ENCODE measurements at regions not wholly inside any gene's neighbourhood (a gene's known extent, or its start where the extent isn't known, plus 50 kb on each side); places are given as distances from the start of the nearest gene placed in this dataset.
A peak's percentile ranks its signal among the peaks of the same experiment; 100 is the strongest.

DNA sequence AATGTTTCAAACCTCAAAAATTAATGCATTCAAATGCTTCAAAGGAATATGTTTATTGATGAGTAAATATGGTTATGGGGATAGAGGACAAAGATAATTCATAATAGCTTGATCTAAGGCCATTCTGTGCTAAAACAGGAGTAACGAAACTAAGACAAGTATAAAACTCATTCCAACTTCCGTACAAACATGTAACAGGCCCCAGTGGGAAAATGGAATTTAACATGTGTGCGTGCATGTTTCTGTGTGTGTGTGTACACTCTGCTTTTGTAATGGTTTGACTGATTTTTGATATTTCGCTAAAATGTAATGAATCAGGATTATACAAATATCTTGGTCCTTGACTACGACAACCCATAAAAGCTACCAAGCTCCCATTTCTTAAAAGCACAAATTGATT is 91.0 kb downstream of the KLF12 start:
- no peak for DNase-seq (ENCODE audit: low spot score)

DNA sequence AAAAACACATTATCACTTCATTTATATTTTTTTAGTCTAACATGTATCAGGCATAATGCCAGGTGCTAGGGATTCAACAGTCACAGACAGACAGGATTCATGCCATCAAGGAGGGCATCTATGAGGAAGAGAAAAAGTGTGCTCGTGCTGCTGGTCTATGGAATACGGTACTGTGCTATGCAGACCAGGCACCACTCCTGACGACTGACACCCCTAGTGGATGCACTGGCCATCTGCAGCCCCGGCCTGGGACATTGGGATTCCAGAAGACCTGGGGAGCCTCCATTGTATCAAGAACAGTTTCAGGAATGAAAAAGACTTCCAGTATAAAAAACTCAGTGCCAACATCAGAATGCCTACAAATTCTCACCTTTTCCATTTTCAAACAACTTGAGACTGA is 94.0 kb downstream of the KLF12 start:
- DNase-seq (ENCODE audit: low spot score): no peak

DNA sequence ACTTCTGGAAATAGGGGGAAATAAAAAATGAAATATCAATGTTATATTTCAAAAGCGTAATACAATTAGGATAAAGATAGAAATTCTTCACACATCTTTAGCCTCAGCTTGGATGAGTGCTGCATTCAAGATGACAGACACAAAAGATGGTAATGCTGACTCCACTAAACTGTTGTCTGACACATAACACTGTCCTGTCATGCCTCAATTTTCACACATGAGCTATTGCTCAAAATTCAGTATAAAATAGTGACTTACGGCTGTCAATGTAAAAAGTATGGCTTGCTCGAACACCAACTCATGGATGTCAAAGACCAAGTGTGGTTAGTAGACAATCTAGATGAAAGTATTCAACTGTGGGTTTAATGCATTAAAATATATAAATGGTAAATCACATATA is 94.5 kb downstream of the KLF12 start:
- no peak for DNase-seq (ENCODE audit: low spot score)

DNA sequence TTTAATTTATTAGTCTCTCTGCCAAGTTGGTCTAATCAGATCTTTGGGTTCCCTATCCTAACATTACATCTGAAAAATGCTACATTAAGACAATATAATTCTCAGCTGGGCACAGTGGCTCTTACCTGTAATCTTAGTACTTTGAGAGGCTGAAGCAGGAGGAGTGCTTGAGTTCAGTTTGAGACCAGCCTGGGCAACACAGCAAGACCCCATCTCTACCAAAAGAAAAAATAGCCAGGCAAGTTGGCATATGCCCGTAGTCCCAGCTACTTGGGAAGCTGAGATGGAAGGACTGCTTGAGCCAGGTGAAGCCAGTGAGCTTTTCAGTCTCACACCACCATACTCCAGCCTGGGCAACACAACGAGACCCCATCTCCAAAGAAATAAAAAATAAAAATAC is 95.0 kb downstream of the KLF12 start:
- DNase-seq (ENCODE audit: low spot score): no peak

DNA sequence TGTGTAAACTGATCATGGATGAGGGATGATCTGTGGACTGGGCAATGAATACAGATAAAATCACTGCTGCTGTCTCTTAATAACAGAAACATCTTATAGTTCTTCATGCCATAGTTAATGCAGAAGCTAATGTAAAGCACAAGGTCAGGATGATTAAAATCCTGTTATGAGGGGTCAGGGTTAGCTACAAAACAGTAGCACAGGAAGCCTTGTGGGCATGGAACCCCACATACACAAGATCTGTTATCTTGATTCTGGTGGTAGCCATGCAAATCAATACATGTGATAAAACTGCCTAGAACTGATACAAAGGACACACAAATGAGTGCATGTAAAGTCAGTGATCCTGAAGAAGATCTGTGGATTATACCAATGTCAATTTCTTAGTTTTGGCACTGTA is 96.4 kb downstream of the KLF12 start:
- DNase-seq (ENCODE audit: low spot score): no peak

DNA sequence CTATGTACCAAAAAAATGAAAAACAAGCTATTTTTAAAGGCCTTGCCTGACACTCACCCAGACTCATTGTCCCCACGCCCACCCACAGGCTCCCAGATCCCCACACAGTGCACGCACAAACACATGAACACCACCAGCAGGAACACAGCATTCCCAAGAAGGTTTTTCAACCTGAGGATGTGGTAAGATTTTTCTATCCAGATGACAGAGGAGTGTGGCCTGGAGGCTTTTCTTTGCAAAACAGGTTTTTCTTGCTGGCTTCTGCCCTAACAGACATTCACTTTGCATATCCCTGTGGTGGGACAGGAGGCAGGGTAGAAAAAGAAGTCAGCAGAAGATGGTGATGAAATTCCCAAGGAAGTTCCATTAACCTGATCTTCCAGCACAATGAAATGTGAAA is 97.8 kb downstream of the KLF12 start:
- DNase-seq (ENCODE audit: low spot score): no peak

DNA sequence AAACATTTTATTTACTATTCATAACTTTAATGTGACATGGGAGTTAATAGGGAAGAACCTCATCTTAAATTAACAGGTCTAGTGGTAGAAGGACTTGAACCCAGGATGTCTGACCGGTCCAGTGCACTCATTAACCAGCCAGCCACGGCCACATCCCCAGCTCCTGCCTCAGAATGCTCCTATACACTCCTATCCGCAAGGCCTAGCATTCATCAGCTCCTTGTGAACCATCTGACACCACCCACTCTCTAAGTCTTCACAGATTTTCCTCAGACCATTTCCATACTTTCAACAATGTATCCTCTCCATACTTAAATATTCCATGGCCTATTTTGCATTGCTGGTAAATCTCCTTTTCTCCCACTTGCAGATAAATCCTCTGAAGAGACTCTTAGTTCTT is 98.3 kb downstream of the KLF12 start:
- no peak for DNase-seq (ENCODE audit: low spot score)

DNA sequence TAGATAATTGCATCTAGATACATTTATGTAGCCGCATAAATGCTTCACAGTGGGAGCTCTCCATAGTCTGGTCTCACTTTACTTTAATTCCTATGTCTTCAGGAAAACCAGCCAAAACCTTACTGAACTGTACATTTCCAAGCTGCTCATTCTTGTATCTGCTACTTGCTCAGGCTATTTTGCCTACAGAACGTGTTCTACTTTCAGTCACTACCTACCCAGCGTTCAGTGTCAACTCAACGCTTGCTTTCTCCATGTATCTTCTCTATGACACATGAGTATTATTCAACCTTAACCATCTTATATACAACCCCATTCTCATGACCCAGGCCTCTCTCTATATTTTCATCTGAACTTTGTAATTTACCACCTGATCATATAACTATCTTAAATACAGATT is 101.9 kb downstream of the KLF12 start:
- no peak for DNase-seq (ENCODE audit: low spot score)

DNA sequence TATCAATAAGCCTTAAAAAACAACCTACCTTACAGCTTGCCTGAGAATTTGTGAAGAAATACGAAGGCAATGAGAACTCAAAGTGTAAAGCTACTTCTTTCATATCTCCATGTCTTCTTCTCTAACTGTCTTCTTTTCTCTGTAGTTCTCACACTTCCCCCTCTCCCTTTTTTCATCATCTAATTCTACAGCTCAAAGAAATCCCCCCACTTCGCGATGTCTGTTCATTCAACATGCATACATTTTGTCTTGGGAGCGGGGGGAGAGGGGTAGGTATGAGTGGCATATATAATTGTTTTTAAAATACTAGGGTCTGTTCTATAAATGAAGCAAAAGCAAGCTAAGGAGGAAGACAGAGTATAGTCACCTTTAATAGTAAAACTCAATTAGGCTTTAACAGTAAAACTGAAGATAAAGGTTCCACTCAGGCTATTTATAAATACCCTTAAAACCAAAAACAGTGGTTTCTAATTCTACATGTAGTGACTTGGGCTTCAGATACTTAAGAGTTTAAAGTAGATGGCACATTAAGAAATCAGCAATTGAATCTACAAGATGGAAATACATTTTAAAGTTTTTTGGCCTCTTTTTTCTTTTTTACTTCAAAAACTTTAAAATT is 106.9 kb downstream of the KLF12 start:
- no peak for DNase-seq (ENCODE audit: low spot score)

DNA sequence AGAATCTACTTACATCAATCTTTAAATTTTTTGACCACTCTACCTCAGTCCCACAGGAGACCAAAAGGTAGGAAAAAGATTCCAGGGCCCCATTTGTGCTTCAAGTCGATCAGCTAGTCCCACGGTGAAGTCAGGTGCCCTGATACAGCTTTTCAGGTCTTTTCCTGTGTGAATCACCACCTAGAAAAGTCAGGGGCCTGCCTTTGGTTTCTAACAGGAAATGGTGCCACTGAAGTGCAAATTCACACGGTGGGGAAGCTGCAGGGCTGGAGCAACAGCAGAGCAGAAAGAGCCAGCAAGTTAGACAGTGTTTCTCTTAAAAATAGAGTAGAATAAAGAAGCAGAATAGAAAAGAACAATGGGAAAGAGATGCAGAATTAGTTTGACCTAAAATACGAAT is 107.5 kb downstream of the KLF12 start:
- DNase-seq (ENCODE audit: low spot score): peak; percentile 13

DNA sequence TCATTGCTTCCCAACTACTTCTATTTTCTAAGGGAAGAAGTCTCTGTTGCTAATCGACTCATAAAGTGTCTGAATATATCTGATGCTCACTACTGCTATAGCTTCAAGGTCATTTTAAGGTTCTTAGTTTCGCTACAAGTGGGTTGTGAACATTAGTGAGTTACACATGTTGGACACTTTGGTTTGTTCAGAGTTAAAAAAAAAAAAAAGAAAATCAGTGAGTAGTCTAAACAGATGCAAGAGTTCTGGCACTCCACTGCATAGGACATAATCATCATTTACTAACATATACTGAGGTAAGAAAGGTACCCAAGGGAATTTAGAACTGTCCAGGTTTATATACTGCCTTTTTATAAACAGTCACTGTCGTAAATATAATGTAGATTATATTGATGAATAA is 108.8 kb downstream of the KLF12 start:
- no peak for DNase-seq (ENCODE audit: low spot score)

DNA sequence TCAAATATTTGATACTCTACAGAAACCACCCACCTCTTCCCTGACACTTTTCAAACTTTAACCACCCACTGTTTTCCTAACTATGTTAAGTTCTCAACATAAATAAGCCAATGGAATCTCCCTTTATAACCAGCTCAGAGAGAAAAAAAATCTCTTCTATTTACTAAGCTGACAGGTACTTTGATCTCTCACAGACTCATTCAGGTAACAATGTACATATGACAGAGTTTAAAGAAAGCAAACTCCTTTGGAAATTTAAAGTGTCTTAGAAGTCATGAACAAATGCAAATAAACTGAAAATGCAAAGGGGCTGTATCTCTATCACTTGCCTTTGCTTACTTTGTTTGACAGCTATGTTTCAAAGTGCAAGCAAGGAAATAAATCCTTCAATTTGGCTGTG is 109.3 kb downstream of the KLF12 start:
- DNase-seq (ENCODE audit: low spot score): no peak

DNA sequence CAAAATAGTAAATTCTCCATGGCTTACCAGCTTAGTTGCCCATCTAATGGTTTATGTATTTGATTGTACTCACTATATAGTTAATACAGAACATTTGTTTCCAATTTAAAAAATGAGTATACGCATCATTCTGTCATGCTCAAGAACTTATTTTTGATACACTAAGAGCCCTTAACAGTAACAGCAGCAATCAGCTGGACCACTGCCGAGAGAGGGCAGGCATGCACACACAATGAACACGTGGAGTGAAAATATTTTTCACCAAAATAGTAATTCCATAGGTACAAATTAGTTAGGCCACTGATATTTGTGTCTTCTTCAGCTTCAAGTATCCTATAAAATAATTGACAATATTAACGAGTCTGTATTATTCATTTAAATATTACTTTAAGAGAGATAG is 109.9 kb downstream of the KLF12 start:
- DNase-seq (ENCODE audit: low spot score): no peak

DNA sequence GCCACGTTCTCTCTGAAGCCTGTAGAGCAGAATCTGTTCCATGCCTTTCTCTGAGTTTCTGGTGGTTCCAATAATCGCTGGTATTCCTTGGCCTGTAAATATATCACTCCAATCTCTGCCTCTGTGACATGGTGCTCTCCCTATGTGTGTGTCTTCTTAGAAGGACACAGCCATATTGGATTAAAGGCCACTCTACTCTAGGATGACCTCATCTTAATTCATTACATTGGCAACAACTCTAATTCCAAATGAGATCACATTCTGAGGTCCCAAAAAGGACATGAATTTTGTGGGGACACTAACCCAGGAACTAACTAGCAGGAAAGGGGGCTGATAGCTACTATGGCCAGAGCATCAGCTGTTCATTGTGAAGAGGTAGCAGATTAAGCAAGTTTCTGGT is 110.7 kb downstream of the KLF12 start:
- no peak for DNase-seq (ENCODE audit: low spot score)

DNA sequence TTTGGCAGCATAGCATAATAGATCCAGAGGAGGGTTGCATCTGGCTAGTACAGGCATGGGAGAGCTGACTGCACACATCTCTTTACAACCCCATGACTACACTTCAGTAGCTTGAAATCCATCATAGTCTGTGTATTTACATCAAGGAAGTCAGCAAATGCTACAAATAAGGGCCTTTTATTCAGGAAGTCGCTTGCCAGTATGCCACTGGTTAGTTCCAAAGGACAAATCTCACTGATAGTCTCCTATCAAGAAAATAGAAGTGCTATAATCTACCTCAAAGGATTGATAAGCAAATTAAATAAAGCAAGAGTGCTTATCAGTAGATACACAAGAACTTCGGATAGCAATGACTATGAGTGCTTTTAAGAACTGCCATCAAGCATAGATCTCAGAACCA is 112.7 kb downstream of the KLF12 start:
- no peak for DNase-seq (ENCODE audit: low spot score)

DNA sequence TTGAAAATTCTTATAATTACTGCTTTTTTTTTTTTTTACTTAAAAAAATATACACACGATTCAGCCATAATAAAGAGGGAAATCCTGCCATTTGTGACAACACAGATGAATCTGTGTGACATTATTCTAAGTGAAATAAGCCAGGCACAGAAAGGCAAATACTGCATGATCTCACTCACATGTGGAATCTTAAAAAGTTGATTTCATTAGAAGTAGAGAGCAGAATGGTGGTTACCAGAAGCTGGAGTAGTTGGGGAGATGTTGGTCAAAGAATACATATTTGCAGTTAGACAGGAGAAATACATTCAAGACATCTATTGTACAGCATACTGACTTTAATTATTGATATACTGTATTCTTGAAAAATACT is 116.2 kb downstream of the KLF12 start:
- no peak for DNase-seq (ENCODE audit: low spot score)

DNA sequence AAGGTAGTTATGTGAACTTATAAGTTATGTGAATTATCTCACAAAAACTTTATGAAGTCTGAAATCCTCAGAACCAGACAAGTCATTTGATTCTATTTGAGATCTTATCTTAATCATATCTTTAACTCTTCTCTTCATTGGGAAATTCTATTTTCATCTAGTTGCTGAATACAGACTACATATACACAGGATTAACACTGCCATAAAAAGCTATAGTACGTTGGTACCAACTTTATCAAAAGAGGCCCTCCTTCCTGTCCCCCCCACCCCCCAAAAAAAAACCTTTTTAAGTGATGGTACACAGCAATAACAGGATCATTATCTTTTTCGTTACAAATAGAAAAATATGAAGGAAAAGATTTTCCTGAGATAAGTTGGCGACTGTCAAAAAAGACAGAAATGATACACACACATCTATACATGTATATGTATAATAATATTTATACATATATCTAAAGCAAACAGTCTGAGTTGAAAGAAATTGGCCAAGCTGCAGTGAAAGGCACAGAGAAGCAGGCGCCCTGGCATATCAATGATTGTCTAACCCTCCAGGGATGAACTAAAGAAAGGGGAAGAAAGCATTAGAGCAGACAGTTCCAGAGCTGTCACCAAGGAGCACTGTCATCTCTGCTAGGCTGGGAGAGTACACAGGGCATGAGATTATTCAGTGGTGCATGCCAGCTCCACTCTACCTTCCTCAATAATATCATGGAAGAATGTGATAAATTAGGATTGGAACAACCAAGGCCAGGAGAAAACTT is 116.7 kb downstream of the KLF12 start:
- no peak for DNase-seq (ENCODE audit: low spot score)

DNA sequence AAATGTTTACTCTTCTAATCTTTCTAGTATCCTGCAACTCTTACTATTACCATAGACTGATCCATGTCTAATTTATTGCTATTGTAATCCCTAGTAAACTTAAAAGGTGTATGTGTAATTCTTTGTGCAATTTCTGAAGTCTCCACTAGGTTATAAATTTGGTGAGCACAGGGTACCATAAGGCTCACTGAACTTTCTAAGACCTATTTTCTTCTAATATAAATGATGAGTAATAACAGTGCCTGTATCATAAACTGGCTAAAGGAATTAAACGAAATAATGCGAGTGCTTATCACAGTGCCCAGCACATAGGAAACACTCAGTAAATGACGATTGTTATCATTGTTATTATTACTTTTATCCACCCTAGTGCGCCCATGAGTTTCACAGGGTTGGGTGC is 119.1 kb downstream of the KLF12 start:
- DNase-seq (ENCODE audit: low spot score): no peak

DNA sequence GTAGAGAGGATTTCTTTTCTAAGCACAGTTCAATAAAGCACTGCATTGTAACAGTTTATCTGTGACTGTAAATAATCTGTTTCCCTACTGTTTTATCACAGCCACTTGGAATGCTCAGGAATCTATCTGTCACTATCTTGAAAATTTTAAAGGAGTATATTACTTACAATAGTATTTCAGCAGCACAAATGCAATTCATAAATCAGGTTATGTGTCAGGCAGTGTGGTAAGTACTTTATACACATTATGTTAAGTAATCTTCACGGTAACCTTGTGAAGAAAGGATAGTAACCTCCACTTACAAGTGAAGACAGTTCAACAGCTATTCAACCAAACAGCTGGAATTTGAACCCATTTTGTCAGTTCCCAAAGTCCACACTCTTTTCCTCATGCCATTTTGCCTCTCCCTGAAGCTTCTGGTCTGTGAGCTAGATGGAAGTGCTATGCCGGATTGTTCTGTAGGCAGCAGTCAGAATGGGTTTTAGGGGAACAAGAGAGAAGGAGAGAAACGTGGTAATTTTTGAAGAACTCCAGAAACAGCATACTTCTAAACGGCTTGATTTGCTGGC is 125.0 kb downstream of the KLF12 start:
- DNase-seq (ENCODE audit: low spot score): no peak

DNA sequence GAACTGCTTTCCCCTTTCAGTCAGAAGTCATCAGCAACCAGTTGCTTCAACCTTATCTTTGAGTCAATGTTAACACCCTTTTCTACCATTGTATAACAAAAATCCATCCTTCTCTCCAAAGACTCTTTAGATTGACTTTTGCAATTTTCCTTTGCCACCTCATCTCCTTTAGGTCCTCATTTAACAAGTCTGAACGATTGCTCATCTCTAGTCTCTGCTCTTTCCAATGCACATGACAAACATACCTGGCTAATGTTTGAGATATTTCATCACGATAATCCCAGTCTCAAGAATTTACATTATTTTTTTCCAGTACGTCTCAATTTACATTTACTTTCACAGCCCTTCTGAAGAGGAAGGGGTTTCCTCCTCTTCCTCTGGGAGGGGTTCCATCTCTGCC is 127.5 kb downstream of the KLF12 start:
- no peak for DNase-seq (ENCODE audit: low spot score)

DNA sequence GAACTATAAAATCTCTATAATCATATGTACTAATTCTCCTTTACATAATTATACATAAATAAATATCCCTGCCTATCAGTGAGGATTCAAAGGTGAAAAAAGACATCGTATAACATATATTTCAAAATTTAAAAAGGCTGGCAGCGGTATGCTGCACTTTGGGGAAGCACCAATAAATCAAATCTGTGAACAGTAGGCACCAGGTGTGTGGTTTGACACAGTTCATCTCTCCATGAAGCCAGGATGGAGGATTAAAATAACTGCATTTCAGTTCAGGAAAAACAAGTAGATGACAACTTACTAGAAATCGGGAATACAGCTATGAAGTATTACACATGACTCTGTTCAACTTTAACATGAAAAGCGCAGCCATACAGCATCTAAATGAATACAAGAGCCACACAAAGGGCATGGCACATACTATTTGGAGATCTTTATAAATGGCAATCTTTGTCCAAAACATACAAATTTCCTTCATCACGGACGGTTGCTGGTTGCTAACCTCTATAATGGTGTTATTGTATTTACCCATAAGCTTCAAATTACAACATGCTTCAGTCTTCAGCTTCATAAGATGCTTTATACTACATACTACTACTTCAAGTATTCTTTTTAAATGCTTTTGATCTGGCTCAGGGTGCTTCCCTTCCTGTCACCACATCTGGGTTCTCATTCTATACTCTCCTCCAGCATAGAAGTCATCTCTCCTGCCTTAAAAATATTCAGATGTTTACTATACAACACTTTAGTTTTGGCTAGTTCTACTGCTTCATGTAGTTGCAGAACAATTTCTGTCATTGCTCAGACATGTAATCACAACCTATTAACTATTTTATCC is 128.7 kb downstream of the KLF12 start:
- no peak for DNase-seq (ENCODE audit: low spot score)

DNA sequence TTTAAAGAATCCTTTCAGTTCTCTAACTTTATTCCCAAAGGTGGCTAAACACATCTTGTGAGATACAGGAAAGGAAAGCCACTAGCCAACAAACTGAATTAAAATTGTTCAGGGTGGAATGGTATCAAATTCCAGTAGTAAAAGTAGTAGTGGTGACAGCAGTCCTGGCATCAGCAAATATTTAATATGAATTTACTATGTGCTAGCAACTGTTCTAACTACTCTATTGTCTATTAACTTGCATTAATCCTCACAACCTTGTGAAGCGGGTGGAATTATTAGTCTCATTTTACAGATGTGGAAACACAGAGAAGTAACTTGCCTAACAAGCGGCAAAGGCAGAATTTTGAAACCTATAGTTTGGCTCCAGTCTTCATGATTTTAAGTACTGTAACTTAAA is 130.1 kb downstream of the KLF12 start:
- no peak for DNase-seq (ENCODE audit: low spot score)

DNA sequence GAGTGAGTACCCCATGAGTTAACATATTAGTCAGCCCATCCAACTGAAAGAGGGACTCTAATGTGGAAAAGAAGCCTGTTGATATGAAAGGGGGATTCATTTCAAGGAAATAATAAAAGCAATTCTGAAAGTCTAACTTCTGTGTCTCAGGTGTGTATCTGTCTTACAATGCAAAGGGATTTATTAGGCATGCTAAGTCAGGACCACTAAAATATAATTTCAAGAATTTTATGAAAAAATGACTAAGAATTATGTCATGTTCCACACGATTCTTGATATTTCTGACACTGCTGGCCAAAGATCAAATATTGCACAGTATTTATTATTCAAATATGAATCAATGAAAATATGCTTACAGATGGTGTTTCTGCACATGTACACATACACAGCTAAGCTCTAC is 130.8 kb downstream of the KLF12 start:
- DNase-seq (ENCODE audit: low spot score): no peak

Measured in kidney capillary endothelial cell (primary cell).